ENCODE measurements at regions not wholly inside any gene's neighbourhood (a gene's known extent, or its start where the extent isn't known, plus 50 kb on each side); places are given as distances from the start of the nearest gene placed in this dataset.

DNA sequence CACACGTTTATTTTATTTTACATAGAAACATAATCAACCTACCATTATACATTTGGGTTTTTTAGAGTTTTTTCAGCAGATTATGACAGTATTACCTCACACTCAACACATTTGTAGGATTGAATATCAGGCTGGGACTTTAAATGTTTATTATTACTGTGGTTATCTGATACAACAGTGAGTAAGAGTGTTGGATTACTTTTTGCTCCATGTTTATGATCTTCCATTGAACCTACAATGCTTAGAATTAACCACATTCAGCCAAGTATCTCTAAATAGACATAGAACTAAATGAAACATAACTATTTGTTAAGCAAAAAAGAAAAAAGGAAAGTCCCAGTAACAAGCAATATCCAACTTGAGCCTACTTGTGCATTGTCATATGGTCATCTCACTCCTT lies 607.4 kb upstream of the PITX2 start:
- Histone ChIP-seq H3K4me1 (no peaks in the 10 kb centered on the region), H3K36me3 (no peaks in the 10 kb centered on the region), H3K4me3 (no peak overlapping the region), H3K27ac (no peak overlapping the region), H3K27me3 (no peaks in the 10 kb centered on the region), H3K9me3 (no peaks in the 10 kb centered on the region)
- DNase-seq (no peak), ATAC-seq (no peak)
- intact Hi-C loops (cut with DNase I): no loop called here
- no peak for TF ChIP-seq POLR2A (IDR thresholded peaks at IDR 0.05)
- TF ChIP-seq, protein P1, sequence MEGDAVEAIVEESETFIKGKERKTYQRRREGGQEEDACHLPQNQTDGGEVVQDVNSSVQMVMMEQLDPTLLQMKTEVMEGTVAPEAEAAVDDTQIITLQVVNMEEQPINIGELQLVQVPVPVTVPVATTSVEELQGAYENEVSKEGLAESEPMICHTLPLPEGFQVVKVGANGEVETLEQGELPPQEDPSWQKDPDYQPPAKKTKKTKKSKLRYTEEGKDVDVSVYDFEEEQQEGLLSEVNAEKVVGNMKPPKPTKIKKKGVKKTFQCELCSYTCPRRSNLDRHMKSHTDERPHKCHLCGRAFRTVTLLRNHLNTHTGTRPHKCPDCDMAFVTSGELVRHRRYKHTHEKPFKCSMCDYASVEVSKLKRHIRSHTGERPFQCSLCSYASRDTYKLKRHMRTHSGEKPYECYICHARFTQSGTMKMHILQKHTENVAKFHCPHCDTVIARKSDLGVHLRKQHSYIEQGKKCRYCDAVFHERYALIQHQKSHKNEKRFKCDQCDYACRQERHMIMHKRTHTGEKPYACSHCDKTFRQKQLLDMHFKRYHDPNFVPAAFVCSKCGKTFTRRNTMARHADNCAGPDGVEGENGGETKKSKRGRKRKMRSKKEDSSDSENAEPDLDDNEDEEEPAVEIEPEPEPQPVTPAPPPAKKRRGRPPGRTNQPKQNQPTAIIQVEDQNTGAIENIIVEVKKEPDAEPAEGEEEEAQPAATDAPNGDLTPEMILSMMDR (IDR thresholded peaks at IDR 0.05): no peak
- WGBS (ENCODE audit: insufficient coverage, low coverage, low lambda C conversion rate, missing lambda C conversion rate): 17% methylated on average over 1 of the region's 1 CpG

DNA sequence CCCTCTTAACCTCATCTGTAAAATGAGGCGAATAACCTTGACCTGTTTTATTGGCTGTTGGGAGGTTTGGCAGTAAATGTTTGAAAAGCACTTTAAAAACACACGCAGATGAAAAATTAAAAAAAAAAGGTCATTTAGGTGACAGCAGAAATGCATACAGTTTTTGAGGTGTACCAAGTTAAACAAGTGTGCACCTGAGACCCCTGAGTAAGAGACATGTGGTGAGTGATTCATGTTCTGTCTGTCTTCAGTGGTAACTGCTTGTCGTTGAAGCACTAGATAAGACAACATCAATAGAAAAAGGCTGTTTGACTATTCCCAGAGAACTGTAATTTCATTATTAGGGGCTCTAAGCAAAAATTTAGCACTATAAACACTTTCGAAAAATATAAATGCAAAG lies 608.4 kb upstream of the PITX2 start:
- H3K4me1 ChIP-seq: no peaks in the 10 kb centered on the region
- no peak overlapping the region for H3K27ac ChIP-seq
- H3K4me3 ChIP-seq: no peak overlapping the region
- no peaks in the 10 kb centered on the region for H3K27me3 ChIP-seq
- no peak for ATAC-seq
- DNase-seq: no peak
- no peaks in the 10 kb centered on the region for H3K36me3 ChIP-seq
- TF ChIP-seq, protein P1 (IDR thresholded peaks at IDR 0.05): no peak
- TF ChIP-seq POLR2A (IDR thresholded peaks at IDR 0.05): no peak
- WGBS (ENCODE audit: insufficient coverage, low coverage, low lambda C conversion rate, missing lambda C conversion rate): 45% methylated on average over 4 of the region's 4 CpGs
- intact Hi-C loops (cut with DNase I): no loop called here
- H3K9me3 ChIP-seq: no peaks in the 10 kb centered on the region

DNA sequence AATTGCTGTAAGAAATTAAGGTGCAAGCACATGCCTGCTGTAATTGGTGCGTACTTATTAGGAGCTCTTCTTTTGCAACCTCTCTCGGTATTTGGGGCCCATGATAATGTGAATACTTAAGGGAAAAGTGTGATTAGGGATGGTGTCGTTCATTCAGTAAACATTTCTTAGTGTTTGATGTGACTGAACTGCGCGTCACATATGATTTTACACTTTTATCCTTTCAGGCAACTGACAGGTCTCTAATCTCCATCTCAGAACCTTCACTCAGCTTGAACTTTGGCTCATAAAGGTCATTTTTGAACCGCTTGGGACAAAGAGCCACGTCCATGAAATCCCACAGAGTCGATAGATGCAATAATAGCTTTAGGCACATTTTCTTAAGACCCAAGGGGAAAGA lies 612.1 kb upstream of the PITX2 start:
- TF ChIP-seq, protein P1 (IDR thresholded peaks at IDR 0.05): no peak
- TF ChIP-seq POLR2A (IDR thresholded peaks at IDR 0.05): no peak
- Histone ChIP-seq H3K27ac (no peak overlapping the region), H3K9me3 (no peaks in the 10 kb centered on the region), H3K4me1 (no peaks in the 10 kb centered on the region), H3K36me3 (no peaks in the 10 kb centered on the region), H3K4me3 (no peak overlapping the region), H3K27me3 (no peaks in the 10 kb centered on the region)
- intact Hi-C loops (cut with DNase I): no loop called here
- 32% methylated on average over 8 of the region's 8 CpGs for WGBS (ENCODE audit: insufficient coverage, low coverage, low lambda C conversion rate, missing lambda C conversion rate)
- DNase-seq: no peak
- no peak for ATAC-seq

DNA sequence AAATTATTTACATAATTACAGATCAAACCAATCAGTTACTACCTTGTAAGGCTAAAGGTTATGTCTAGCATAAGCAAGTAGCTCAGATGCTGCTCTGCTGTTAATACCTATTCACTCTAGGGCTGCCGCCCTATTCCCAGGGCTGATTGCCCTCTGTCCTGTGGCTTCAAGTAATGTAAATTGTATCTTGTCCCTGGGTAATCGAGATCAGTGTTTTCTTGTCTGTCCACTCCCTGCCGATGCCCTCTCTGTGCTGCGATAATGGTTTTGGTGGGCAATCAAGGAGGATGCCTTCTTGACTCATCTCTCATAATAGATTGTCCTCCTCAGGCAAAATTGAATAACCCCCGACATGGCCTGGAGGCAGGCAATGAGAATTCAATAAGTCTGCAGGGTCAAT lies 641.0 kb upstream of the PITX2 start:
- 47% methylated on average over 4 of the region's 5 CpGs for WGBS (ENCODE audit: insufficient coverage, low coverage, low lambda C conversion rate, missing lambda C conversion rate)
- no peak overlapping the region for H3K4me3 ChIP-seq
- H3K36me3 ChIP-seq: no peaks in the 10 kb centered on the region
- H3K27me3 ChIP-seq: no peaks in the 10 kb centered on the region
- no peaks in the 10 kb centered on the region for H3K4me1 ChIP-seq
- no peak for TF ChIP-seq POLR2A (IDR thresholded peaks at IDR 0.05)
- TF ChIP-seq, protein P1 (IDR thresholded peaks at IDR 0.05): no peak
- ATAC-seq (no peak), DNase-seq (no peak)
- intact Hi-C loops (cut with DNase I): no loop called here
- H3K9me3 ChIP-seq: no peaks in the 10 kb centered on the region
- no peak overlapping the region for H3K27ac ChIP-seq

DNA sequence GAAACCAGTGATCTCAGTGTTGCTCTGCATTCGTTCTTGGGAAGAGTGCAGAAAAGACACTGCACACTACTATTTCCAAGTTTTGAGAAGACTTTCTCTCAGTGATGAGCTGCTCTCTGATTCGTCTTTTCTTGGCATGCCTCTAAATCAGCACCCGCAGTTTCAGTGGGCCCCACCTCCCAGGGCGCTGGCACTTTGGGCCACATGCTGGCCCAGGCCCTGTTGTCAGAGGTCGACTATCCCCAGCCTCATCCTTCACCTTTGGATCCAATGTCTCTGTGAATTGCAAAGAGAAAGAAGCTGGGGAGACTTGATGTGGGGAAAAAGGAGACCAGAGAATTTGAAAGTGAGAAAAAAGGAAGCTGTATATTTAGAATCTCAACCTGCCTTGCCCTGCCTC lies 644.1 kb upstream of the PITX2 start:
- Histone ChIP-seq H3K4me1 (no peaks in the 10 kb centered on the region), H3K9me3 (no peaks in the 10 kb centered on the region), H3K36me3 (no peaks in the 10 kb centered on the region), H3K27me3 (no peaks in the 10 kb centered on the region), H3K4me3 (no peak overlapping the region), H3K27ac (no peak overlapping the region)
- 21% methylated on average over 3 of the region's 5 CpGs for WGBS (ENCODE audit: insufficient coverage, low coverage, low lambda C conversion rate, missing lambda C conversion rate)
- ATAC-seq: no peak
- no peak for DNase-seq
- intact Hi-C loops (cut with DNase I): no loop called here
- no peak for TF ChIP-seq POLR2A (IDR thresholded peaks at IDR 0.05)
- TF ChIP-seq, protein P1 (IDR thresholded peaks at IDR 0.05): no peak

All from right lobe of liver (tissue), 6 donors.